ELR (cell line): ENCODE measurements at regions not wholly inside any gene's neighbourhood (a gene's known extent, or its start where the extent isn't known, plus 50 kb on each side); places are given as distances from the start of the nearest gene placed in this dataset.
"Not testable (repeated sequence)": the region's sequence is repeated elsewhere in the genome, so short reads cannot be mapped to it uniquely, and the experiment has no call there.

ENCODE experiments used
- DNase-seq: peaks from one replicate; pipeline ENCODE4 v3.0.0-alpha.2; 2015; ENCODE audit warnings: low read depth

GRCh38 chr3:162538906-162539305 lies 1042.3 kb downstream of the OTOL1 start:
- peak; percentile 3 for DNase-seq

- no peak for DNase-seq
Measured at GRCh38 chr3:162540421-162540820, 1043.8 kb downstream of the OTOL1 start.

GRCh38 chr3:162541923-162542322 lies 1045.3 kb downstream of the OTOL1 start:
- no peak for DNase-seq

- no peak for DNase-seq
Measured at GRCh38 chr3:162544246-162544645, 1047.6 kb downstream of the OTOL1 start.

GRCh38 chr3:162546910-162547309 lies 1050.3 kb downstream of the OTOL1 start:
- DNase-seq: no peak

GRCh38 chr3:162547321-162547720 lies 1050.7 kb downstream of the OTOL1 start:
- DNase-seq: no peak

GRCh38 chr3:162555761-162556160 lies 1059.2 kb downstream of the OTOL1 start:
- DNase-seq: no peak

- no peak for DNase-seq
Measured at GRCh38 chr3:162558016-162558415, 1061.4 kb downstream of the OTOL1 start.

GRCh38 chr3:162568706-162569105 lies 1072.1 kb downstream of the OTOL1 start:
- DNase-seq: no peak

GRCh38 chr3:162569314-162569713 lies 1072.7 kb downstream of the OTOL1 start:
- DNase-seq: no peak

- no peak for DNase-seq
Measured at GRCh38 chr3:162584986-162585385, 1088.4 kb downstream of the OTOL1 start.

GRCh38 chr3:162586591-162586990 lies 1090.0 kb downstream of the OTOL1 start:
- peak; percentile 30 for DNase-seq

- no peak for DNase-seq
Measured at GRCh38 chr3:162597226-162597625, 1100.6 kb downstream of the OTOL1 start.

- not testable (repeated sequence) for DNase-seq
Measured at GRCh38 chr3:162598500-162598899, 1101.9 kb downstream of the OTOL1 start.

GRCh38 chr3:162599742-162600141 lies 1103.1 kb downstream of the OTOL1 start:
- DNase-seq: not testable (repeated sequence)

- DNase-seq: no peak
Measured at GRCh38 chr3:162601101-162601670, 1104.6 kb downstream of the OTOL1 start.

GRCh38 chr3:162602619-162603018 lies 1106.0 kb downstream of the OTOL1 start:
- DNase-seq: peak; percentile 37

GRCh38 chr3:162605651-162606204 lies 1109.1 kb downstream of the OTOL1 start:
- no peak for DNase-seq

GRCh38 chr3:162610261-162610660 lies 1113.7 kb downstream of the OTOL1 start:
- DNase-seq: no peak

- DNase-seq: no peak
Measured at GRCh38 chr3:162612991-162613390, 1116.4 kb downstream of the OTOL1 start.

- DNase-seq: no peak
Measured at GRCh38 chr3:162626172-162626571, 1129.6 kb downstream of the OTOL1 start.

- DNase-seq: no peak
Measured at GRCh38 chr3:162628531-162628930, 1131.9 kb downstream of the OTOL1 start.

- DNase-seq: no peak
Measured at GRCh38 chr3:162629372-162629771, 1132.8 kb downstream of the OTOL1 start.

GRCh38 chr3:162632672-162633071 lies 1136.1 kb downstream of the OTOL1 start:
- DNase-seq: no peak
